HG03103 (cell line): ENCODE measurements at regions not wholly inside any gene's neighbourhood (a gene's known extent, or its start where the extent isn't known, plus 50 kb on each side); places are given as distances from the start of the nearest gene placed in this dataset.
A peak's percentile ranks its signal among the peaks of the same experiment; 100 is the strongest.

ENCODE experiments used
- ATAC-seq: cut with Tn5 transposase; IDR thresholded peaks from one replicate; pipeline ENCODE4 v1.9.1; 2021; ENCODE audit warnings: low read depth; ENCODE audit not compliant: unreplicated experiment

DNA sequence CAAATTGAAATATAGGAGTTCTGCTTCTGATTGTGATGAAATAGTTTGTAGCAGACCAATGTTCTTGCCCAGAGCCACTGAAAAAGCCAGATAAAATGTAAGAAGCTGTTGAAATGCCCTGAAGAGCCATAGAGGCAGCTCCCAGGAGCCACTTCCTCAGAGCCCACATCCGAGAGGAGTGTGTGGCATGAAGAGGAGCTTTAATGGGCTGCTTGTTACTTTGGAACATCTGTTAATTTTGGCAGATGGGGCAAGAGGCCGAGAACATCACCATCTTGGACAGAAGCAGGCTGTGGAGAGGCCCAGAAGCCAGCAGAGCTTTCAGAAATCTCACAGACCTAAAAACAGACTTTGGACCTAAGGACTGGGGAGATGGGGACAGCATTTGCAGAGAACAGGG is 370.8 kb downstream of the GADD45G start:
- ATAC-seq = no peak

DNA sequence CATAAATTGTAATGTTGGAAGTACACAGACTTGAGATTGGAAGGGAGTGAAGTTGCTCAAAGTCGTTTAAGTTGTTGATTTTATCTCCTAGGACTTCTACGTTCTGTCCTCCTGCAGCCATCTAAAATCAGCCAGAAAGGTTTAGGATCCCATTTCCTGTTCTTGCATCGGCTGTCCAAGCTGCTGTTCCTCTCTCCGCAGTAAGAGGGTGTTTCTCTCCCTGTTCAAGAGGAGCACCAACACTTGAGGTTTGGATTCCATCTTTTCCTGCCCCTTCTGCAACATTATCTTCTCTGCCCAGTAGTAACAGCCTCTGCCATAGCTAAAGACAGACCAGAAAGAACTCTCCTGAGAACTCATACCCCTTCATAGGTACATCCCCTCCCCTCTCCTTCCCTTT is 373.4 kb downstream of the GADD45G start:
- no peak for ATAC-seq

DNA sequence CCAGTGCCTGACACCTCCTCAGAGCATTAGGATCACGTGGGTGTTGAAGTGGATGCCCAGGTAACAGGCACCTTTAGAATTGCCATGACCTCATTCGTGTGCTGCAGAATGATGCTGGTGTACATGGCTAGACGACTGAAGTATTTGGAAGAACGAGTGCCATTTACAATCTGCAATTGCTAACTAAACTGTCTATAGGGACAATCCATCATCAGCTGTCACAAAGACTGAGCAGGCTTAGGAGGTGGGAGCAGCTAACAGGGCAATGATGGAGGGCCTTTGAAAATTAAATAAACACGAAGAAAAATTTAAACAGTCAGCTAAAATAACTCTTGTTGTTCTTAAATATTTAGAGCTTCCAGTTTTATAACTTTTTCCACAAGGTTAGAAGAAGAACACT is 375.8 kb downstream of the GADD45G start:
- ATAC-seq = no peak

DNA sequence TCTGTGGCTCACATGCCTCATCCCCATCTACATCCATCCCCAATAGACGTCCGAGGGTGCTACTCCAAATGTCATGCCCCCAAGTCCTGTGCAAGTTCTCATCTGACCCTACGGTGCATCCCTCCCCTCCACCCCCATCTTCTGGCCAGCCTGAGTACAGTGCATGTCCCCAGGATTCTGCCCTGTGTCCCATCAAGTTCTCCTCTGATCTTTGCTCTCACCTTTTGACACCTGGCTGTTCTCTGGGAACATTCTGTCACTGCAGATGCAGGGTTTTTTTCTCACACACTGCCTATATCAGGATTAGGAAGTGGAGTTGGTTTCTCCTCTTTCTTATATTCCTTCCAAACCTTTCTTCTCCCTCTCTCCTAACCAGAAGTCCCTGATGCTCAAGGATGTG is 377.2 kb downstream of the GADD45G start:
- no peak for ATAC-seq

DNA sequence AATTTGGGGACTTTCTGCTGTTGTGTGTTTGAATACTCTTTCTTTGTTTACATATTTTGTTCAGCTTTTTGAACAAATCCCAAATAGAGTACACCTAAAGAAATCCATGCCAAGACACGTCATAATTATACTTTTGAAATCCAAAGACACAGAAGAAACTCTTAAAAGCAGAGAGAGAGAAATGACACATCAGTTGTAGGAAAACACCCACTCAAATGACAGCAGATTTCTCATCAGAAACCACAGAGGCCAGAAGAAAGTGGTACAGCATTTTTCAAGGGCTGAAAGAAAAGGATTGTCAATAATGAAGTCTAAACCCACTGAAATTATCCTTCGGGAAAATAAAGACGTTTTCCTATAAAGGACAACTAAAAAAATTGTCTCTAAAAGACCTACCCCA is 378.6 kb downstream of the GADD45G start:
- no peak for ATAC-seq

DNA sequence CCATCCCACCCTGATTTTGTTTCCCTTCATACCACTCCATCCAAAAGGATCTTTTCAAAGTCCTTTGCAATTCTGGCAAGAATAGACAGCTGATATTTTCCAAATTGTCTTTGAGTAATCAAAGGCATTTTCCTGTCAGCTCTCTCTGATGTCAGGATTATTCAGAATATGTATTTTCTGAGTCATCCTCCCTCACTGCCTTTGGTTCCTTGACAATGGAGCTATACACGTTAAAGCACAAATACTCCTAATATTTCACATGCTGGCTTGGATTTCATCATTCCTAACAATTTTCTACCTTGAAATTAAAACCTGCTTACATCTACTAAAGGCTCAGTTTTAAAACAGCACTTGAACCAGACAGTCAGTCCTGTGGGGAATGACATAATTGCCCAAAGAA is 379.4 kb downstream of the GADD45G start:
- ATAC-seq = no peak

DNA sequence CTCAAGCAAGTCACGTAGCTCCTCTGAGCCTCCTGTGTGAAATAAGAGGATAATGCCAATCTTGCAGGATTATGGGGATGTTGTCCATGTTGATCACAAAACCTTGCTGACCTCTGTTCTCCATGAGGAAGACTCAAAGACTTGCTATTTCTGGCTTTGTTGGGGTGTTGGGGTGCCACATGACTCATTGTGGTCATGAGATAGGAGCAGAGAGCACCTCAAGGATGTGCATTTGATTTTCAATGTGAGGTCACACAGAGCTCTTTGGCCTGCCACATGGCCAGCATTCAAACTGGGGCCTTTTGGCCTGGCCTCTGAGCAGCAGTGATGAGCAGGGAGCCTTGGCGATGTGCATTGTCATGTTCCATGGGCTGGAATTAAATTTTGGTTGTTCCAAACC is 380.3 kb downstream of the GADD45G start:
- ATAC-seq = no peak

DNA sequence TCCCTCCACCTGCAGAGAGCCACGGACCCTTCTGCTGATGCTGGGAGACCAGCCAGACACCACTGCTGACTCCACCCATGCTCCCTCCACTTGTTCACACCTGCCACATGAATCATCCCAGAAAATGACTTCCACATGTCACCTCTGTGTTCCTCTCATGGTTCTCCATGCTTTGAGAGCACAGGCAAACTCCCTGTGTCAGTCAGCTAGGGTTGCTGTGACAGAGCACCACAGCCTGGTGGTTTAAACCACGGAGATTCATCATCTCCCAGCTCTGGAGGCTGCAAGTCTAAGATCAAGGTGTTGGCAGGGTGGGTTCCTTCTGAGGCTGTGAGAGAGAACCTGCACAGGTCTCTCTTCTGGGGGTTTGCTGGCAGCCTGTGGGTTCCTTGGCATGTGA is 381.4 kb downstream of the GADD45G start:
- ATAC-seq = no peak

DNA sequence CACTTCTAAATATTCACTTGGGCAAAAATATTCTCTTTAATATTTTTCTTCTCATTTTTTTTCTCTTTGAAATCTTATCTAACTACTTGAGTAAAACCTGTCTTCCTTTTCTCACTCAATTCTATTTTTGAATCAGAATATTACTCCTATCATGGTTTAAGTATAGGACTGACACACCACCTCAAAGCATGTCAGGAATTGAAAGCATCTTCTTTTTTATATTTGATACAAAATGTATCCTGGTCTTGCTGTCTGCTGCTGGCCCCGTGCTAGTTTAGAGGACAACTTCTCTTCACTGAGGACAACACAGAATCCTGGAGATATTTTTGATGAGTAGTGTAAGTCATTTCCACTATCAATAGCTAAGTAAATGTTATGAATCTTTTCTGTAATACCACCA is 383.6 kb downstream of the GADD45G start:
- no peak for ATAC-seq

DNA sequence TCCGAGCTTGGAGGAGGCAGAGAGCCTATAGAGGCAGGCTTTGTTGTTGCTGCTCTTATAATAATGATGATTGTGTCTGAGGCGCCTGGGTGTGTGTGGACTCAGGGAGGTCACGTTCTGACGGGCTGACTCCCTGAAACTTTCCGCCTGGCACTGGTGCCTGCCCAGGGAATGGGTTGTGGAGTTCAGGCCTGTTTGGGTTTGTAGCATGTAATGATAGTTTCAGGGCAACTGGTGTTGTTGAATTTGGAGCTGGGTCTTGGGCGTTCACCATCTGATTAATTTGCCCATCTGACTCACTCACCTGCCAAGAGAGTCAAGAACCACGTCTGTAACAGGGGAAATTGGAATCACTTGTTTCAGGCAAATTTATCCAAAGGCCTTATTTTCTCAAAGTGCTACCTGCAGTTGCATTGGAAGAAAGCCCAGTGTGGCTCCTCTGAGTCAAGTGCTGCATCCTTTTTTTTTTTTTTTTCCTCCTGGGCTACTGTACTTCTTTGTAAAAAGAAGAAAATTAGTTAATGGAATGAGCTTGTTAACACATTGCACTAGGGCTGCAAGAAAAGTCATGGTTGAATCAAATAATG is 386.5 kb downstream of the GADD45G start:
- ATAC-seq = no peak

DNA sequence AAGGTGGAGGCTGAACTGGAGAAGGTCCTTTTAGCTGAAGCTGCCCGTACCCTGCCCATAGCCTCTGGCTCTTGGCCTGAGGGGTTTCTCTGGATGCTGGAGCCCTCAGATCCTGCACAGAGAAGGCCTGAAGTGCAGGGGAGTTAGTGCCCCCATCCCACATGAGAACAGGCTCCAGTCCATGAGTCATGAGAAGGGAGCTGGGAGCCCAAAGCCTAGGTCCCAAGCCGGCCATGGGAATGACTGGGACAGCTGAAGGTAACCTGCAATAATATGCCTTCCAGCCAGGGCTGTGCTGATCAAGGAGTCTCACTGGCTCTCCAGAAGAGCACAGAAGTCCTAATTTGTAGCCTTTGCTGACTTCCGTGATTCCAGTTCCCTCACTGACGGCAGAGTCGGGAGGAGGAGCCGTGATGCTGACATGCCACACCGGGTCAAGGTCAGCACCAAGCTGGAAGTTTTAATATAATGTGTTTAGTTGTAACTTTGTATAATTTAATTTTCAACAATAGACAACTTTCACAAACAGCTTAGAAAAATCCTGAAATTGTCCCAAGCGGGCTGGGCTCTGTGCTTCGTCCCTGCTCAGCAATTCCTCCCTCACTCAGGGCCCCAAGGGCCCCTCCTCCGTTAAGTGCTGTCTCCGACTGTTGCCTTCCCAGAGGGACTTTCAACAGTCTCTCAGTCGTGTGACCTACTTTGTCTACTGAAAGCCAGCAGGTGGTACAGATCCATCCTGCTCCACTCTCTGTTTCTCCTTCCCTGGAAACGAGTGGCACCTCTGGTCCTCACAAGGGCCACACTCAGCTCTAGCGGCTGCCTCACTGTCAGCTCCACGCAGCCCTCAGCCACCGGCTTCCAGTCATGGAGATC is 387.8 kb downstream of the GADD45G start:
- no peak for ATAC-seq

DNA sequence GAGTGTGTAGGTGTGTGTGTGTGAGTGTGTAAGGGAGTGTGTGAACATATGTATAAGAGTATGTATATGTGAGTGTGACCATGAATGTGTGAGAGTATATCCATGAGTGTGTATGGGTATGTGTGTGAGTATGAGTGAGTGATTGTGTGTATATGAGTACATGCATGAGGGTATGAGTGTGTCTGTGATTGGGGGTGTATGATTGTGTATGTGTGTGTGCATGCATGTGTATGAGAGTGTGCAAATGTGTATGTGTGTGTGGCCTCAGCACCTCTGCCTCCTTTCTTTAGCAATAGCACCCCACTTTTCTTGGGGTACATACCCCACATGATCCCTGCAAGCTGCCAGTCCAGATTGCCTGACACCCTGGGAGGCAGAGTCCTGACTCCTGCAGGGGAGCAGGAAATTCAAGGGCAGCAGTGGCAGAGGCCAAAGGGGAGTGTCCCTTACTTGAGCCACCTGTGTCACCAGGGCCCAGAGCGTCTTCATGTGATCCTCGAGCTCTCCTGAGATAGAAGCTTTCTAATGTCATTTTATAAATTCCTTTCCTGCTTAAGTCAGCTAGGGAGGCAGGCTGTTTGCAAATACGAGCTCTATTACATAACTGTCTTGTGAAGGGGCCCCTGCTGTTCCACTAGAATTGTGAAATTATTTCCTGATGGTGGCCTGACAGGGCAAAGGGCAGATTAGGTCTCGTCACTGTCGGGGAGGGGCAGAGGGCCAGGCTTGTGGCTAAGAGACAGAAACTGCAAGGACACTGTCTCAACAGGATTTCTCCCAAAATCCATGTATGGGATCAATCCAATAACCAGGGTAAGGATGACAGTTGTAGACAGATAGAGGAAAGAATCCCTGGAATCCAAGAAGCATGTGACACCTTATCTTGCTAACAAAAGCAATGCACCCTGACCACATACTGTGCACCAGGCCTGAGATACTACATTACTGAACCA is 389.1 kb downstream of the GADD45G start:
- no peak for ATAC-seq

DNA sequence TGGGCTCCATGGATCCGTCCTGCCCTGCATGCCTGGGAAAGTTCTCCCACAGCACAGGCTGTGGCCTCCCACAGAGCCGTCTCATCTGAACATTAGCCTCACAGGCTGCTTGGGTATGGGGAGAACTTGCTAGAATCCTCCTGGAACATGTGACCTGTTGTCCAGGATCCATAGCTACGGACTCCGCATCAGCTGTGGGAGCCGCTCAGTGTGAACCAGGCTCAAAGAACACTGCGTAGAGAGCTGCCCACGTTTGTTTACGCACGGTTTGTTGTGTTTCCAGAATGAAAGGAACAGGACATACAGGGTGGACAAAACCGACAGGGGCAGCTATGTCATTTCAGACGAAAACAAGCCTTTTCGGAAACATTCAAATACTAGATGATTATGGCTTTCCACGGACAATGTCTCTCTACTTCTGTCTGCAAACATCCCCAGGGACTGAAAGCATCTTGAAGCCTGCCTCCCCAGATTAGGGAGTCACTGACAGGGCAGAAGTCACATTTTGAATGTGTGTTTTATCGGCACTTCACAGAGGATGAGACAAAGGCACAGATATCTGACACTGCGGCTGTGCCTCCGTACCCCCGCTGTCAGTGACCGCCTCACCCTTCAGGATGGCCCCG is 390.3 kb downstream of the GADD45G start:
- no peak for ATAC-seq

DNA sequence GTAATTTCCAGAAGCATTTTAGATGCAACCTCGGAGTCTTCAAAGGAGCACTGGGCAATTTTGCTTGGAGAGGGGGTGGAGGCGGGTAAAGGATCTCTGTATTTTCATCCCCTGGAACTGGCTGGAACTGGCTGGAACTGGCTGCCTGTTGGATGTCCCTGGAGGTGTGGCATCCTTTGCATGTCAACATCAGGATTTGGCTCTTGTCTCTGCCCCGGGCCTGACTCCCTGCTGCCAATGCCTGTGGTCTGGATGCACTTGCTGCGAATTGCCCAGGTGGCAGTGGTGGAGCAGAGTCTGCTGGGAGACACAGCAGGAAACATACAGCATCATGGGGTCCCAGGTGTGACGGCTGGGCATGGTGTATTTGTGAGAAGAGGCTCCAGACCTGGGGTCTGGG is 391.3 kb downstream of the GADD45G start:
- ATAC-seq = no peak

DNA sequence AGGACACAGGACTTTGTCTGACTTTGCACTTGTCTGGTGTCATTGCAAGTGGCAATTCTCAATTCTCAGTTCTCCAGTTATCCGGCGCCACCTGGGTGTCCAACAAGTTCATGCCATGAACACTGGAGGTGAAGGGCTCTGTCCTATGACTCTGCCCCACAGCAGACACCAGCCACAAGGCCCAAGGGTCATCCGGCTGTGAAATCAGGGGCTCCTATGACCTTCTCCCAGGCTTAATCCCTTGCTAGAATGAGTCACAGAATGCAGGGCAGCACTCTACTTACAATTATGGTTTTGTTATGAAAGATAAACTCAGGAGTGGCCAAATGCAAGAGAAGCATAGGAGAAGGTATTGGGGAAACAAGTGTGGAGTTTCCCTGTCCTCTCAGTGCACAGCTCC is 392.0 kb downstream of the GADD45G start:
- no peak for ATAC-seq

DNA sequence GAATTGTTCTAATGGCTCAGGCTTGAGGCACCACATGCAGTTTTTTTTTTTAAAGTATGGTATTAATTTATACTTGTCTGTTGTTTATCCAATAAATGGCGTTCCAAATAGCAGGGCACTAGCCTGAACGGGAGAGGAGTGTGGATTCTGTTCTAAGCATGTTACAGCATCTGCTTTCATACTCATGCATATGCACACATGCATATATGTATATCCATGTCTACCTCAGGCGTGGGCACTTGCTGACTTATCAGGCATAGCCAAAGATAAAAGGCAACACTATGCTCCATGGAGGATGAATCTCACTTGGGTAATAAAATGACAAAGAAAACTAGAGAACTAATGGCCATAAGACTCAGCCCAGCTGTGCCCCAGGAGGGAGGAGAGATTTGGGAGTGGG is 393.8 kb downstream of the GADD45G start:
- ATAC-seq = no peak

DNA sequence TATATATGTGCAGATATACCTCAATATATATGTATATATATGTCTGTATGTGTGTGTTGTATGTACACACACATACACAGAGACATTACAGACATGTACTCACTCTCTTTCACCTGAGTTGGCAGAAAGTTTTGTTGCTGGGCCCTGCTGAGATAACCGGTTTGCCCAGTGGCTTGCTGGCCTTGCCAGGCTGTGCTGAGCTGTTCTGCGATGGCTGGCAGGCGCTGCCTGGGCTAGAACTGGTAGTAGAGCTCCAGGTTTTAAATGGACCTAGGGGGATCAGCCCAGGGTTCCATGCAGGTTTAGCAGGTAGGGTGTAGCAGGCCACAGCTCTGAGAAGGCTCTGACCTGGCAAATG is 394.3 kb downstream of the GADD45G start:
- ATAC-seq = no peak

DNA sequence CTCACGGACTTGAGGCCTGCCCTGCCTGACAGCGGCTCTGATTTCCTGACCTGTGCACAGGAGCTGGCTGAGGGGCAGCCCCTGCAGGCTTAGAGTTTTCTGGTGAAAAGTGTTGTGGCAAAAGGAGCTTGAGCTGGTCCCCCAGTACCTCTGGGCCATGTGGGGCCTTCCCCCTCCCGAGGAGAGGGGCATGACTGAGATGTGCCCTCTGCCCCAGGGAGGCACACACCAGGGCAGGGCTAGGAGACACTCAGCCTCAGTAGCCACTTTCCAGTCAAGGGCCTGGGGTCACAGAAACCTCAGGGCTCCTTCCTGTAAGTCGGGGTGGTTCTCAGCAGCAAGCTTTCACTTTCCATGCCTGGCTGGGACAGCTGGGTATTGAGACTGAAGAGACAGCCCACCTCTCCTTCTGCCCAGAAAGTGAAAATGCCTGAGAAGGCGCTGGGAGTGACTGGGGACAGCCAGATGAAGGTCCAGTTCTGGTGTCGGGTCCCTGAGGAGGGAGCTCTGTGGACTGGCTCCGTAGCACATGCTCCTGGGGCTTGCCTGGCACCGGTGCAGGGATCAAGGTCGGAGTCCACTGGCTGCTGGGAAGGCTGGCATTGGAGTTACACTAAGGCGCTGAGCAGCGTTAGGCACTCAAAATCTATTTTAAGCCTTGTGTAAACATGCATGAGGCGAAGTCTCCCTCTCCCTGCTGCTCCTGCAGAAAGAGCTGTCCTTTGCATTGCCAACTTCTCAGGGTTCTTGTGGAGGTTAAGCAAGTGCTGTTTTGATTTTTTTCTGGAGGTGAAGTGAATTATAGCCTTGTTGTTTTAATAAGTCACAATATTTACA is 394.9 kb downstream of the GADD45G start:
- ATAC-seq = peak; percentile 94

DNA sequence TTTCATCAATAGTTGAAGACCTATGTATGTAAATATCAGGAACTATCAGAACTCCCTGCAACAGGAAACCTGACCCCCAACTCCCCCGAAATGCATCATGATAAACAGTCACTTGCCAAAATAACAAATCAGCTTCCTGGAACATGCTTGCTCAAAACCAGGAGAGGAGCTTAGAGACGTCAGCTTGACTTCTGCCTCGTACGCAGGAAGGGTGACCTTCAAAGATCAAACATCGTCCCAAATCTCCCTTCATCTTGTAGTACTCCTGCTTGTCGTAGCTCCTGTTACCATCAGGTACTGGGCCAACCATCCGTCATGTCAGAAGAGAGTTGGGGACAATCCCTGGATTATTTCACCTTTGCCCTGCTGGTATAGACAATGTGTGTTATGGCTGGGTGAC is 396.1 kb downstream of the GADD45G start:
- ATAC-seq = no peak

DNA sequence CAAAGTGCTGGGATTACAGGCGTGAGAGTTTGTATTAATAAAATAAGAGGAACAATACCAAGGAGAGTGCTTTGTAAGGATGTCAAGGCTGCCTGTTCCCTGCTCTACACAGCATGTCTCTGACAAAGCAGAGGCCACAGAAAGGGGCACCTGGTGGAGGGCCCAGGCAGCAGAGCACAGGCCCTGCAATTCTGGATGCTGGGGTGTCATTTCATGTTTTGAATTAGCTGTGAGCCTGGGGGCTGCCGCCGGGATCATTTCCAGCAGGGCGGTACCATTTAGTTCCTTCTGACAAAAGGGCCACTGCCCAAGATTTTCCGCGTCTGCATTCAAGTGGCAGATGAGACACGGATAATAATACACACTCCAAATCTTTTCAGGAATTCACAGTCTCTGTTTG is 396.9 kb downstream of the GADD45G start:
- ATAC-seq = no peak
